Tibial nerve (tissue), 4 donors: ENCODE measurements at regions not wholly inside any gene's neighbourhood (a gene's known extent, or its start where the extent isn't known, plus 50 kb on each side); places are given as distances from the start of the nearest gene placed in this dataset.

ENCODE experiments used
- DNase-seq, 2 donors: peaks; one replicate each; pipeline ENCODE4 v3.0.0-alpha.2; 2019; ENCODE audit warnings: low spot score in 2 of 2
- H3K27ac ChIP-seq, 4 donors: fragments of 200-600 bp; sonication (generic) in 3 of 4; one replicate each; pipeline ENCODE4 v1.5.1; 2017 to 2019; ENCODE audit warnings: mild to moderate bottlenecking in 1 of 4
- H3K27me3 ChIP-seq, 2 donors: fragments of 200-600 bp; sonication (generic) in 1 of 2; one replicate each; pipeline versions ENCODE4 v1.5.1 to v1.6.0; 2017 to 2019
- H3K36me3 ChIP-seq, 3 donors: fragments of 200-600 bp; sonication (generic); one replicate each; pipeline ENCODE4 v1.5.1; 2018 to 2019
- H3K4me1 ChIP-seq, 4 donors: fragments of 200-600 bp; sonication (generic) in 3 of 4; one replicate each; pipeline ENCODE4 v1.5.1; 2017 to 2019
- H3K4me3 ChIP-seq, 4 donors: fragments of 200-600 bp; sonication (generic) in 3 of 4; one replicate each; pipeline ENCODE4 v1.5.1; 2017 to 2019; ENCODE audit warnings: mild to moderate bottlenecking in 1 of 4, moderate library complexity in 1 of 4
- H3K9me3 ChIP-seq, 4 donors: fragments of 200-600 bp; sonication (generic) in 3 of 4; one replicate each; pipeline ENCODE4 v1.5.1; 2017 to 2019
- EP300 ChIP-seq, 2 donors: sonication (generic); formaldehyde crosslinking; IDR thresholded peaks; one replicate each; pipeline ENCODE4 v1.6.1; 2017; ENCODE audit warnings: antibody characterized with exemption in 2 of 2, mild to moderate bottlenecking in 1 of 2
- POLR2A ChIP-seq, 2 donors: fragments of 450-650 bp; IDR thresholded peaks; one replicate each; pipeline ENCODE4 v1.6.1; 2017; ENCODE audit warnings: antibody characterized with exemption in 2 of 2, mild to moderate bottlenecking in 2 of 2, moderate library complexity in 2 of 2
- WGBS, 2 donors: methylation state at CpG; one replicate each; pipeline ENCODE4 v1.1.5; 2018; 5-methylcytosine and 5-hydroxymethylcytosine counted together
- TF ChIP-seq, protein P1 (sequence below), 5 experiments: fragments of 200-600 bp in 3 of 5; fragments of 450-650 bp in 2 of 5; sonication (generic) in 3 of 5; IDR thresholded peaks; one replicate each; pipeline ENCODE4 v1.5.1; 2016 to 2019; ENCODE audit warnings: antibody characterized with exemption in 5 of 5, mild to moderate bottlenecking in 3 of 5, moderate library complexity in 2 of 5

DNA sequence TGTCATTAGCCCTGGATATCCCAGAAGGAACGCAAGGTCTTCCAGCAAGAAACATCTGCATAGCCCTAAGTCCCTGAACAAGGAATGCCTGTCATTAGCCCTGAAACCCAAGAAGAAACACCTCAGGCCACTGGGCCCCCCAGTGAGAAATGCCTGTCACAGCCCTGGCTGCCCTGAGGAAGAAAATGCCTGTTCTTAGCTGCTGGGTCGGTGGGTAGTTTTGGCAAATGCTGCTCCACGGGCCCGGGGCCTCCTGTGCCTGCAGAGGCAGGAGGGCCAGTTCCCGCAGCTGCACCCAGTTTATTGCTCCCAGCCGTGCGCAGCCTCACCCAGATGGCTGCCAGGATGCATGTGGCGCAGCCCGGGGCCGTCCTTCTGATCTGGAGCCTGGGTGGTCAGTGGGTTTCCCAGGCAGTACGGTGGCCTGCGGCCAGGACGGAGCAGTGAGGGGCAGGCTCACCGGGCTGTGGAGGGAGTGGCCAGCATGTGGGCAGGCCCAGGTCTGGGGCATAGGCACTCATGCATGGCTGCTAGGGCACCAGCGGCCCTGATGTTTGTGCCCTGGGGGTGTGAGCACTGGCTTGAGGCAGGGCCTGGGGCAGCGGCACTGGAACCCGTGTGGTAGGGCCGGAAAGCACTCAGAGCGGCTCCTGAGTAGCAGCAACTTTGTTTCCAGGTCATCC is 219.0 kb downstream of the ERMARD start:
- H3K4me3 ChIP-seq = no peak overlapping the region
- H3K27ac ChIP-seq = no peak overlapping the region
- H3K27me3 ChIP-seq = no peaks in the 10 kb centered on the region
- 70 to 83% methylated on average over 10 to 16 of the region's 19 CpGs for WGBS, 2 donors
- H3K4me1 ChIP-seq = no peaks in the 10 kb centered on the region
- TF ChIP-seq EP300 (IDR thresholded peaks at IDR 0.05) (no peak), POLR2A (IDR thresholded peaks at IDR 0.05) (no peak)
- TF ChIP-seq, protein P1, sequence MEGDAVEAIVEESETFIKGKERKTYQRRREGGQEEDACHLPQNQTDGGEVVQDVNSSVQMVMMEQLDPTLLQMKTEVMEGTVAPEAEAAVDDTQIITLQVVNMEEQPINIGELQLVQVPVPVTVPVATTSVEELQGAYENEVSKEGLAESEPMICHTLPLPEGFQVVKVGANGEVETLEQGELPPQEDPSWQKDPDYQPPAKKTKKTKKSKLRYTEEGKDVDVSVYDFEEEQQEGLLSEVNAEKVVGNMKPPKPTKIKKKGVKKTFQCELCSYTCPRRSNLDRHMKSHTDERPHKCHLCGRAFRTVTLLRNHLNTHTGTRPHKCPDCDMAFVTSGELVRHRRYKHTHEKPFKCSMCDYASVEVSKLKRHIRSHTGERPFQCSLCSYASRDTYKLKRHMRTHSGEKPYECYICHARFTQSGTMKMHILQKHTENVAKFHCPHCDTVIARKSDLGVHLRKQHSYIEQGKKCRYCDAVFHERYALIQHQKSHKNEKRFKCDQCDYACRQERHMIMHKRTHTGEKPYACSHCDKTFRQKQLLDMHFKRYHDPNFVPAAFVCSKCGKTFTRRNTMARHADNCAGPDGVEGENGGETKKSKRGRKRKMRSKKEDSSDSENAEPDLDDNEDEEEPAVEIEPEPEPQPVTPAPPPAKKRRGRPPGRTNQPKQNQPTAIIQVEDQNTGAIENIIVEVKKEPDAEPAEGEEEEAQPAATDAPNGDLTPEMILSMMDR (IDR thresholded peaks at IDR 0.05) = no peak
- DNase-seq = no peak
- H3K9me3 ChIP-seq = no peaks in the 10 kb centered on the region
- H3K36me3 ChIP-seq = no peaks in the 10 kb centered on the region

DNA sequence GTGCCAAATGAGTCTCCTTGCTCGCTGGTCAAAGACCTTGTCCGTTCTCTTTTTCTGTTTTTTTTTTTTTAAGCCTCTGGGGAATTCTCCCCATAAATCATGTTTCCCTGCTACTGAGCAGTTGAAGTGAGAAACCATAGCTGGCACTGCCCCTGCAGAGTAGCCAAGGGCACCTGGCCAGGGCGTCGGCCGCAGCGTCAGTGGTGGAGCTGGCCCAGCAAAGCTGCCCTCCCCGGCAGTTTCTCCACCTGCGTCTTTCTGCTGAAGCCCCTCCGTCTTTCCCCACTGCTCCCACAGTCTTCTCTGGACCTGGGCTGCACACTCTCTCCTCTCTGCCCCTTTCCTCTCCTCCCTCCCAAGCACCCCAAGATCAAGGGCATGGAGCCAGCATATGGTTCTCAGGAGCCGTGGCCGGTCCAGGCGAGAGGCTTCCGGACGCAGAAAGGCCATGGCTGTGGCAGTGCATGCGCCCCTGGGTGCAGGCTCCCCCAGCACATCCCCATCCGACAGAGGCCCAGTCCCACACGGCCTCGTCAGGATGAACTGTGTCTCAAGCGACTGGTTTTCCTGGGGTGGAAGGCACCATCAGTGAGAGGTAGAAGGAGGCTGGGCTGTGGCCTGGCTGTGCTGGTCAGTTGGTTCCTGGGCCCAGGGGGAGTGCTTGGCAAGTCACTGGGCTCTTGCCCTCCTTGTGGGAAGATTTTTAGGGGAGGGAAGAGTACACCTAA is 218.1 kb downstream of the ERMARD start:
- WGBS, 2 donors = 91 to 92% methylated on average over 19 of the region's 19 CpGs
- no peak for TF ChIP-seq EP300 (IDR thresholded peaks at IDR 0.05)
- no peak for TF ChIP-seq POLR2A (IDR thresholded peaks at IDR 0.05)
- TF ChIP-seq, protein P1 (IDR thresholded peaks at IDR 0.05) = no peak
- no peaks in the 10 kb centered on the region for H3K9me3 ChIP-seq
- no peak overlapping the region for H3K27ac ChIP-seq
- no peaks in the 10 kb centered on the region for H3K4me1 ChIP-seq
- no peaks in the 10 kb centered on the region for H3K36me3 ChIP-seq
- DNase-seq = no peak
- no peaks in the 10 kb centered on the region for H3K27me3 ChIP-seq
- H3K4me3 ChIP-seq = no peak overlapping the region

DNA sequence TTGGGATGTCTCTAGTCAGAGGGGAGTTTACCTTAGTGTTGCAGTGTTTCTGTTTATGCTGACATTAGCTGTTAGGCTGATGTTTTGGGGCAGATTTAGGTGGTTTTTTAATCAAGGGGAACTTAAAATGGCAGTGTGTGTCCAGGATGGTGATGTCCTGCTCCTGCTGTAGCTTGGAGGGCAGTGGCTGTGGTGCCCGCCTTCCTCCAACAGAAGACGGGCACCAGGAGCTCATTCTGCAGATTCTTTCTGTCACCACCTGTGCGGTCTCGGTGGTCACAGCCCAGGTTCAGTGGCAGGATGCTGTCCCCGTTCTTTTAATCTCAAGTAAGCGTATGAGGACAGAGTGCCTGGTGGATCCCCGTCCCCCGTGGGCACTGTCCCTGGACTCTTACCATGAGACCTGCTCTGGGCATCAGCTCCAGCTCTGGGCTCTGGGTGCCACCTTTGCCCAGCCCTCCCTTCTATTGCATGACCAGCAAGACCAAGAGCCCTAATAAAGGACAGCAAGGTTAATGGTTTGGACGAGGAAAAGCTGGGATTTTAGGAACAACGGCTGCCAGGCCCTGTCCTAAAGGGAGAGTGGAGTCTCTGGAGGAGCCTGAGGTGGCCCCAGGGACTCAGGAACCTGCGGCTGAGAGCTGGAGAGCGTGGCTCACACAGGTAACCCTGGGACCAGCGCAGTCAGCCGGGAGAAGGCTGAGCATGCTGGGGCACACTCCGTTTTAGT is 217.3 kb downstream of the ERMARD start:
- WGBS, 2 donors = 76 to 81% methylated on average over 15 of the region's 15 CpGs
- TF ChIP-seq EP300 (IDR thresholded peaks at IDR 0.05) = no peak
- TF ChIP-seq, protein P1 (IDR thresholded peaks at IDR 0.05) = no peak
- no peak for TF ChIP-seq POLR2A (IDR thresholded peaks at IDR 0.05)
- H3K4me1 ChIP-seq = no peaks in the 10 kb centered on the region
- H3K27me3 ChIP-seq = no peaks in the 10 kb centered on the region
- H3K36me3 ChIP-seq = no peaks in the 10 kb centered on the region
- no peaks in the 10 kb centered on the region for H3K9me3 ChIP-seq
- DNase-seq = no peak
- no peak overlapping the region for H3K27ac ChIP-seq
- H3K4me3 ChIP-seq = no peak overlapping the region

DNA sequence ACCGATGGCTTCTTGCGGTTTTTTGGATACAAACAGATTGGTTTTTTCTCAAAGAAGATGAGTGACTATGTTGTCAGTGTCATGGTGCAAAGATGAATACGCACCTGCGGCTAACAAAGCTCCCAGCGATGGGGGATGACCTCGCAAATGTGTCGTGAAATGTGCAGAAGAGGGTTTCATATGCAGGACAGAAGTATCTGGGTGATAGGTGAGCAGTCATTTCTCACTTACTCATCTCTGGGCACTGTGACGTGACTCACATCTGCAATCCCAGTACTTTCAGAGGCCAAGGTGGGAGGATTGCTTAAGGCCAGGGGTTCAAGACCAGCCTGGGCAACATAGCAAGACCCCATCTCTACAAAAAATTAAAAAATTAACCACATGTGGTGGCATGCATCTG is 216.3 kb downstream of the ERMARD start:
- H3K36me3 ChIP-seq = no peaks in the 10 kb centered on the region
- H3K27me3 ChIP-seq = peaks cover 0 to 3% of the 10 kb centered on the region in 2 donors
- no peaks in the 10 kb centered on the region for H3K4me1 ChIP-seq
- no peak overlapping the region for H3K4me3 ChIP-seq
- no peak overlapping the region for H3K27ac ChIP-seq
- WGBS, 2 donors = 70 to 73% methylated on average over 8 of the region's 8 CpGs
- no peaks in the 10 kb centered on the region for H3K9me3 ChIP-seq
- TF ChIP-seq, protein P1 (IDR thresholded peaks at IDR 0.05) = no peak
- TF ChIP-seq EP300 (IDR thresholded peaks at IDR 0.05) = no peak
- no peak for TF ChIP-seq POLR2A (IDR thresholded peaks at IDR 0.05)
- no peak for DNase-seq
